HG03432 (cell line): ENCODE measurements at regions not wholly inside any gene's neighbourhood (a gene's known extent, or its start where the extent isn't known, plus 50 kb on each side); places are given as distances from the start of the nearest gene placed in this dataset.
"Not testable (repeated sequence)": the region's sequence is repeated elsewhere in the genome, so short reads cannot be mapped to it uniquely, and the experiment has no call there.

ENCODE experiments used
- ATAC-seq: cut with Tn5 transposase; IDR thresholded peaks from one replicate; pipeline ENCODE4 v1.9.1; 2021; ENCODE audit warnings: mild to moderate bottlenecking, moderate library complexity; ENCODE audit not compliant: unreplicated experiment

DNA sequence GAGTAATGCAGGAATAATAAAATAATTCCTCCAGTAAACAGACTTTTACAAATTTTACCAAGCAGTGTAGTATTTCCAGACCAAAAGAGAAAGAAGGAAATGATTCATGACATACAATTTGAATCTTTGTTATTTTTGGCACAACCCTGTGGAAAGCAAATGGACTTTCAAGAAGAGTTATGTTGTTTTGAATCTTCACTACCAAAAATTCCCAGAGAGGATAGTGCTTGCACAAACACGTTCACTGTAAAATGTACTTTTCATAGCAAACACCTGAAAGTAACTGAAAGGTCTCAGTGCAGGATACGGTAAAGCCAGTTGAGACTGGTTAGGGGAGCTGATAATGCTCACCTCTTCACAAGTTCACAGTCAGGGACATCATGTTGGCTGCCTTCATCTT, 107.1 kb downstream of the USP22 start:
- no peak for ATAC-seq

DNA sequence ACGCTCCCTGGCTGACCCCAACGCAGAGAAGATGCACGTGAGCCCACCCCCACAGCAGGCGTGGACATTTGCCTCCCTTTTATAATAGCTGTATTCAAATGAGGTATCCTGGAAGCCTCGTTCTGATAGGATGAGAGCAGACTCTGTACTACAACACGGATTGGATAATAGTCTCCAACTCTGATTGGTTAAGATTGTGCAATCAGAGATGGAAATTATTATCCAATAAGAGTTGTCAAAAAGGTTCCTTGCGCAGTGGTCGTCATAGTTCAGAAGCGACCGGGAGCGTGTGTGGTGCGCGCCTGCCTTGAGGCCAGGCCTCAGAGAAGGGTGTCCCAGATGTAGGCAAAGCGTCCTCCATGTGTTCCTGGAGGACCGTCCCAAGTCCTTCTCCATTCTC, 104.6 kb downstream of the USP22 start:
- no peak for ATAC-seq

DNA sequence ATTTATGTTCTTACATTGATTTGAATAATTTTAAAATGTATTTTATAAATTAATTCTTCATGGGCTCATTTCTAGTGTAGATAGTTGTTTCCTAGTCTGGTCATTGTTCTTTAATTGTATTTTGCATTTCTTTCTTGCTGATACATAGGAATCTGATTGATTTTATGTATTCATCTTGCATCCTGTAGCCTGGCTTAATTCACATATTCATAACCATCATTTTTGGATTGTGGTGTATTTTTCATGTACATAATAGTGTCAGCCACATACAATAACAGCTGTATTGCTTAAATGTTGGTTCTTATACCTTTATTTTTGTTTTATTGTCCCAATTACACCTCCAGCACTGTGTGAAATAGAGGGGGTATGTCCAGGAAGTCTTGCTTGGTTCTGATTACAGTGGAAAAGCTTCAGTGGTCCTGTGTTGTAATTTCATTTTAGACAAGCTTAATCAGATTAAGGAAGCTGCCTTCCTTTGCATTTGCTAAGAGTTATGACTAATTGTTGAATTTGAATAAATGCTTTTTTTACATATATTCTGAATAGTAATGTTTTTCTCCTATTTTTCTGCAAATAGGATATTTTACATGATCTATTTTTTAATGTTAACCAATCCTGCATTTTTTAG, 103.7 kb downstream of the USP22 start:
- ATAC-seq, result no peak

DNA sequence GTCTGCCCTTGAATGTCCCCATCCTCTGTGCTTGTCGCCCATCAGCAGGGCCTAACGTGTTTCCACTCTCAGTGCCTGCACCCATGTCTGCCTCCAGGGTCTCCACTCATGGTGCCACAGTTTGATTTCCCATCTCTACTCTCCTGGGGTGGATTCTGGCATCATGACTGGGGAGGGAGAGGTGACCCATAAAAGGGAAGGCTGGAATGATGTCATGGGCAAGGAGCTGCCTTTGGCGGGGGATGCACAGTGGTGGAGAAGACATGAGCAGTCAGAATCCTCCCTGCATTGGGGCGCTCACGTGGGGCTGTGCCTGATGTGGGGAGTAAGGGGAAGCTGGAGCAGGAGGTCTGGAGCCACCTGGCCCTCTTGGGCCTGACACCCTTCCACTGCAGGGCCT, 100.9 kb downstream of the USP22 start:
- ATAC-seq, result no peak

DNA sequence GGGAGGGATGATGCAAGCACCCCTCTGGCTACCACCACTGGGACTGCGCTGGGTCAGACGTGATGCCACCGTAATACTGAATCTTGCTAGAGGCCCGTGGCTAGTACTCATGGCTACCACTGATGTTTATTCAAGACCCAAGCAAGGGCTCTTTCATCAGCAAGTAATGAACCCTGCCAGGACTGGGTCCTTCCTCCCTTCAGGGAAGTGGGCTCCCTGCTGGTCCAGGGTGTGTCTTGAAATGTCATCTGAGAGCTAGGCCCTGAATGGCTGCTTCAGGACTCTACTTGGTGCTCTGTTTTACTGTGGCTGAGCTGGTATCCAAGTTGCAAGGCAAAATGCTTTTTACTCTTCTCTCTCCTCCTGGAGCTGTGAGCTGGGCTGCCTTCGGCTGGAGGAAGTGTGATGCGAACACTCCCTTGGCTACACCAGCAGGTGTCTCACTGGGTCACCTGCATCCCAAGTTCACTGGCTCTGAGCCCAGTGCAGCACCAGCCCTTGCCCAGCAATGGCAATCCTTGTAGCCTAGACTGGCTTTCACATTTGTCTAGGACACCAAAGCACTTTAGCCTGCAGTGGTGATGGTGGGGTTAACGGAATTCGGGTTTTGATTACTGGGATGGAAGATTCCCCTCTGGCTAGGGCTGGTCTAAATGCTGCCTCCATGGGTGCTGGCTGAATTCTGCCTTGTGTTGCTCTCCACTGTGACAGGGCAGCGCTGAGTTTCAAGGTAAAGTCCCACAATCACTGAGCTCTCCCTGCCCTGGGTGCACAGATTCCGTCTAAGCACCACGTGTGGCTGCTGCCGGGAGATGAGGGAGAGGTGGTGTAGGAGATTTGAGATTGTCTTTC, 98.6 kb downstream of the USP22 start:
- ATAC-seq, result no peak

DNA sequence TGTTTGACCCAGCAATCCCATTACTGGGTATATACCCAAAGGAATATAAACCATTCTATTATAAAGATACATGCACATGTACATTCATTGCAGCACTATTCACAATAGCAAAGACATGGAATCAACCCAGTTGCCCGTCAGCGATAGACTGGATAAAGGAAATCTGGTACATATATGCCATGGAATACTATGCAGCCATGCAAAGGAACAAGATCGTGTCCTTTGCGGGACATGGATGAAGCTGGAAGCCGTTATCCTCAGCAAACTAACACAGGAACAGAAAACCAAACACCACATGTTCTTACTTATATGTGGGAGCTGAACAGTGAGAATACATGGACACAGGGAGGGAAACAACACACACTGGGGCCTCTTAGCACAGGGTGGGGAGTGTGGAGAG, 95.1 kb downstream of the USP22 start:
- ATAC-seq, result not testable (repeated sequence)

DNA sequence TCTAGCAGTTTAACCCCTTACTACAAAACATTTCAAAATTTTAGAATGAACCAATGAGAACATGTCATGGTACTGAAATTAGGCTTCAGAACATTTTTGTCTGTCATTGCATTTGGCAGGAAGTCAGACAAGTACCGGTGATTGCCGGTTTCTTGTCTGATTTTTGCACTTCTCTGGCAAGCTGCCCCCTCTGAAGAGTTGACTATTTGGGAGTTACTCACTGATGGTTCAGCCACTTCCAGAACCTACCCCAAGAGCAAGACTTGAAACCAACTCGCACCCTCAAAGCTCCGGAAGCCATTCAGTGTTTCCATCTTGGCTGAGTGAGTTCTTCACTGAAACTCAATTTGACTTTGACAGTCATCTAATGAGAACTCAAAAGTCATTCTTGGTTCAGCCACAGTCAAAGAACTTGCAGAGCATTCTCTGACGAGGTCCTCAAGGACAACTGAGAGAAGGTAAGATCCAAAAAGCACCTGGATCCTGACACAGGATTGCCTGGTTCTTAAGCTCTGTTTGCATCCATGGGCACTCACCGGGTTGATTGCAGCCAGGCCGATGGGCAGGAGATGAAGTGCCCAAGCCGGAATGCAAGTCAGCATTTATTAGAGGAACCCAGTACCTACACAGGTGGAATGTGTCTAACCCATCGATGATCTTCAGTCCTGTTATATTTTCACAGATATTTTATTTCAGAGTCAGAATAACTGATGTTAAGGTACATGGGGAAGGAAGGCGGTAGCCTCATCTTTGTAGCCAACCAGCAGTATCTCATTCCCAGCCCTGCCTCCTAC, 93.6 kb downstream of the USP22 start:
- no peak for ATAC-seq
